ENCODE measurements at regions not wholly inside any gene's neighbourhood (a gene's known extent, or its start where the extent isn't known, plus 50 kb on each side); places are given as distances from the start of the nearest gene placed in this dataset.

DNA sequence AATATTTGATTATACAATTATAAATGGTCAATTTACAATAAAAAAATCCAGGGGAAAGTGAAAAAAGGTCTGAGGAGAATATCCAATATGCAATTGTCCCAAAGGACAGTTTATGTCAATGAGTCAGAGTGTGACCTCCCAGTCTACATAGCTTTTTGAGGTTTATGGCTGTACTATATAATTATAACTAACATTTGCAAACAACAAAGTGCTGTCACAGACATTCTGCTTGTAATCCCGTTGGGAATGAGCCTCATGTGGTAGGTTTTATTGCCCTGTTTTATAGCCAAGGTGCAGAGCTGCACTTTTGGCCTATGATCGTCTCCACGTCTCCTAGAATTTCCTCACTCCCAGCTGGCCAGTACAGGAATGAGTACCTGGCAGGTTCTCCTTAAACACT lies 103.8 kb downstream of the ADSS2 start:
- Histone ChIP-seq H3K27ac (no peak overlapping the region), H3K36me3 (no peaks in the 10 kb centered on the region), H3K27me3 (no peaks in the 10 kb centered on the region), H3K4me1 (no peaks in the 10 kb centered on the region), H3K9me3 (no peaks in the 10 kb centered on the region), H3K4me3 (no peak overlapping the region)
- TF ChIP-seq EP300 (IDR thresholded peaks at IDR 0.05) (no peak), CTCF (IDR thresholded peaks at IDR 0.05) (no peak), POLR2A (IDR thresholded peaks at IDR 0.05) (no peak), POLR2AphosphoS5 (IDR thresholded peaks at IDR 0.05) (no peak)
- intact Hi-C loops (cut with DNase I), result no loop called here
- DNase-seq, result no peak
- WGBS, 2 donors, result 12 to 65% methylated on average over 3 of the region's 3 CpGs

DNA sequence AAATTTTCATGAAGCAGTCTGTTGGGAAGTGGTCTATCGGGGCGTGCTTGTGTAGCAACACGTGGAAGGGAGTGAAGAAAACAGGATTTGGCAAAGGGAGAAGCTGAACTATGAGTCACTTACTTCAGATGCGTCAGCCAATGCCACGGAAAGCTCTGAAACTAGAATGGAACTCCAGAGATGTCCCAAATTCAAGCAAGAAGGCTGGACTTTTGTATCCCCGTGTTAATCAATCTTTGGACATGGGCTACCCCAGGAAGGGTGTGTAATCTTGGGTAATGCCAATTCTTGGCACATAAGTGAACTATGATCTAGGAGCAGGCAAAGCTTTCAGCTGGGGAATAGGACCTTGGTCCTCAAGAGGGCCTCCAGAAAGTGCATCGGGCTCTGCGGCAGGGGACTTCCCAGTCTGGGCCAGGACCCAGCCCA lies 102.6 kb downstream of the ADSS2 start:
- Histone ChIP-seq H3K4me3 (no peak overlapping the region), H3K9me3 (no peaks in the 10 kb centered on the region), H3K4me1 (peaks cover 0 to 5% (median 0%) of the 10 kb centered on the region in 4 donors), H3K36me3 (no peaks in the 10 kb centered on the region), H3K27ac (peak overlapping the region in 3 of 4 donors; percentile 11 to 36 (median 33)), H3K27me3 (no peaks in the 10 kb centered on the region)
- intact Hi-C loops (cut with DNase I), result no loop called here
- DNase-seq, result peak; percentile 71
- TF ChIP-seq POLR2A (IDR thresholded peaks at IDR 0.05), result no peak
- TF ChIP-seq POLR2AphosphoS5 (IDR thresholded peaks at IDR 0.05), result peak in 1 of 4 donors; percentile 30
- no peak for TF ChIP-seq CTCF (IDR thresholded peaks at IDR 0.05)
- no peak for TF ChIP-seq EP300 (IDR thresholded peaks at IDR 0.05)
- WGBS, 2 donors, result 73 to 79% methylated on average over 8 of the region's 8 CpGs

- intact Hi-C loops (cut with DNase I), result no loop called here
- H3K27me3 ChIP-seq, result no peaks in the 10 kb centered on the region
- H3K4me1 ChIP-seq, result peaks cover 0 to 5% (median 0%) of the 10 kb centered on the region in 4 donors
- H3K4me3 ChIP-seq, result no peak overlapping the region
- 45 to 64% methylated on average over 8 of the region's 8 CpGs for WGBS, 2 donors
- TF ChIP-seq POLR2A (IDR thresholded peaks at IDR 0.05) (no peak), POLR2AphosphoS5 (IDR thresholded peaks at IDR 0.05) (no peak), EP300 (IDR thresholded peaks at IDR 0.05) (no peak), CTCF (IDR thresholded peaks at IDR 0.05) (no peak)
- no peak for DNase-seq
- no peaks in the 10 kb centered on the region for H3K9me3 ChIP-seq
- peak overlapping the region in 3 of 4 donors; percentile 11 to 36 (median 33) for H3K27ac ChIP-seq
- H3K36me3 ChIP-seq, result no peaks in the 10 kb centered on the region
These were observed 102.1 kb downstream of the ADSS2 start for GRCh38 chr1:244349581-244350001.

DNA sequence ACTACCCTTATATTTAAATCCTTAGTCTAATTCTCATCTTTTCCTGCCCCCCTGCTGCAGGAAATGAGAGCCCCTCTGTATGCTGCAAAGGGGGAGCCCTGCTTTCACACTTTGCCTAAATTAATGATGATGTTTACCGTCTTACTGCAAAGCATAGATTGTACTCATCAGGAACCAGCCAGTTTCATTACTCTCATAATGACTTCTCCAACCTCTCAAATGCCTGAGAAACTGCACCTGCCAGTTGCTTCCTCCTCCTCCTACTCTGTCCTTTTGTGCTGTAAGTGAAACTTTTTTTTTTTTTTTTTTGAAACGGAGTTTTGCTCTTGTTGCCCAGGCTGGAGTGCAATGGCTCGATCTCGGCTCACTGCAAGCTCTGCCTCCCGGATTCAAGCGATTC lies 101.7 kb downstream of the ADSS2 start:
- H3K4me3 ChIP-seq, result no peak overlapping the region
- no peak overlapping the region for H3K27ac ChIP-seq
- DNase-seq, result no peak
- 18 to 48% methylated on average over 6 of the region's 6 CpGs for WGBS, 2 donors
- no peaks in the 10 kb centered on the region for H3K27me3 ChIP-seq
- no peak for TF ChIP-seq POLR2A (IDR thresholded peaks at IDR 0.05)
- TF ChIP-seq EP300 (IDR thresholded peaks at IDR 0.05), result no peak
- no peak for TF ChIP-seq POLR2AphosphoS5 (IDR thresholded peaks at IDR 0.05)
- TF ChIP-seq CTCF (IDR thresholded peaks at IDR 0.05), result no peak
- intact Hi-C loops (cut with DNase I), result no loop called here
- peaks cover 0 to 5% (median 0%) of the 10 kb centered on the region in 4 donors for H3K4me1 ChIP-seq
- no peaks in the 10 kb centered on the region for H3K36me3 ChIP-seq
- no peaks in the 10 kb centered on the region for H3K9me3 ChIP-seq
